Left lung (tissue), 4 donors: ENCODE measurements at regions not wholly inside any gene's neighbourhood (a gene's known extent, or its start where the extent isn't known, plus 50 kb on each side); places are given as distances from the start of the nearest gene placed in this dataset.
A peak's percentile ranks its signal among the peaks of the same experiment; 100 is the strongest.

Experiments used
- ATAC-seq: fragments of 200-7000 bp; cut with Tn5 transposase; one replicate; pipeline ENCODE4 v1.9.1; 2020; ENCODE audit warnings: moderate library complexity
- DNase-seq, 4 donors: peaks; one replicate each; pipeline ENCODE4 v3.0.0-alpha.2; 2013 to 2020
- H3K27ac ChIP-seq, 2 donors: fragments of 200-600 bp; sonication (generic) in 1 of 2; one replicate each; pipeline versions ENCODE4 v1.5.0 to v1.8.0; 2020 to 2021
- H3K27me3 ChIP-seq, 2 donors: fragments of 200-600 bp; sonication (generic) in 1 of 2; one replicate each; pipeline versions ENCODE4 v1.5.0 to v1.8.0; 2020 to 2021
- H3K36me3 ChIP-seq, 2 donors: fragments of 200-600 bp; sonication (generic) in 1 of 2; one replicate each; pipeline versions ENCODE4 v1.5.0 to v1.8.0; 2020 to 2021
- H3K4me1 ChIP-seq, 2 donors: fragments of 200-600 bp; one replicate each; pipeline ENCODE4 v1.8.0; 2021
- H3K4me3 ChIP-seq, 2 donors: fragments of 200-600 bp; sonication (generic) in 1 of 2; one replicate each; pipeline versions ENCODE4 v1.5.0 to v1.8.0; 2020 to 2021; ENCODE audit warnings: mild to moderate bottlenecking in 1 of 2
- H3K9me3 ChIP-seq, 2 donors: fragments of 200-600 bp; sonication (generic) in 1 of 2; one replicate each; pipeline versions ENCODE4 v1.5.0 to v1.8.0; 2020 to 2021
- intact Hi-C, 2 donors: fragments of 100-400 bp; cut with DNase I; formaldehyde crosslinking; loops; one replicate each; pipeline versions ENCODE4 v1.11.2 to v1.14.2; 2022
- TF ChIP-seq, protein P1 (sequence below), 2 donors: fragments of 200-600 bp; sonication (generic) in 1 of 2; IDR thresholded peaks; one replicate each; pipeline versions ENCODE4 v1.5.0 to v1.8.0; 2021; ENCODE audit warnings: antibody characterized with exemption in 2 of 2
- donor health status: DM: no; HTN: yes; CAD: no.
- donor health status: DM: no; HTN: no; CAD: no.

- no peaks in the 10 kb centered on the region for H3K4me1 ChIP-seq
- TF ChIP-seq, protein P1, sequence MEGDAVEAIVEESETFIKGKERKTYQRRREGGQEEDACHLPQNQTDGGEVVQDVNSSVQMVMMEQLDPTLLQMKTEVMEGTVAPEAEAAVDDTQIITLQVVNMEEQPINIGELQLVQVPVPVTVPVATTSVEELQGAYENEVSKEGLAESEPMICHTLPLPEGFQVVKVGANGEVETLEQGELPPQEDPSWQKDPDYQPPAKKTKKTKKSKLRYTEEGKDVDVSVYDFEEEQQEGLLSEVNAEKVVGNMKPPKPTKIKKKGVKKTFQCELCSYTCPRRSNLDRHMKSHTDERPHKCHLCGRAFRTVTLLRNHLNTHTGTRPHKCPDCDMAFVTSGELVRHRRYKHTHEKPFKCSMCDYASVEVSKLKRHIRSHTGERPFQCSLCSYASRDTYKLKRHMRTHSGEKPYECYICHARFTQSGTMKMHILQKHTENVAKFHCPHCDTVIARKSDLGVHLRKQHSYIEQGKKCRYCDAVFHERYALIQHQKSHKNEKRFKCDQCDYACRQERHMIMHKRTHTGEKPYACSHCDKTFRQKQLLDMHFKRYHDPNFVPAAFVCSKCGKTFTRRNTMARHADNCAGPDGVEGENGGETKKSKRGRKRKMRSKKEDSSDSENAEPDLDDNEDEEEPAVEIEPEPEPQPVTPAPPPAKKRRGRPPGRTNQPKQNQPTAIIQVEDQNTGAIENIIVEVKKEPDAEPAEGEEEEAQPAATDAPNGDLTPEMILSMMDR (IDR thresholded peaks at IDR 0.05): no peak
- intact Hi-C loops: no loop called here
- H3K27me3 ChIP-seq: no peaks in the 10 kb centered on the region
- no peak for DNase-seq
- no peak overlapping the region for H3K4me3 ChIP-seq
- H3K9me3 ChIP-seq: no peaks in the 10 kb centered on the region
- no peak overlapping the region for H3K27ac ChIP-seq
- H3K36me3 ChIP-seq: no peaks in the 10 kb centered on the region
- ATAC-seq: no peak
Measured at GRCh38 chr12:60849723-60850122, 1253.9 kb downstream of the SLC16A7 start.

DNA sequence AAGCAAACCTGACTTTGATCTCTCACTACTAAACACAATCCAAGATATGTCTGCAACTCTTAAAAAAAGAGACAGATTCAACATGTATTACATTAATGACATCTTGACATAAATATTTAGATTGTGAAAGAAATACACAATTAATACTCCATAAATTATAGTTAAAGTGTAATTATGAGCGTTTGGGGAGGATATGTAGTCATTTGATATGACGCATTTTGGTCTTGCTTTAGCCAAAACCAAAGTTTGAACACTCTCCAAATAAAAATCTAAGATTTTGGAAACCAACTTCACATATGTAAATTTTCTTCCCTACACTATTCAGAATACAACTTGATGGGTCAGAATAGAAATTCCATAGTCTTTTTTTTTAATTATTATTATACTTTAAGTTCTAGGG is 1257.6 kb downstream of the SLC16A7 start:
- Histone ChIP-seq H3K4me1 (no peaks in the 10 kb centered on the region), H3K27me3 (no peaks in the 10 kb centered on the region), H3K9me3 (no peaks in the 10 kb centered on the region), H3K27ac (no peak overlapping the region), H3K36me3 (no peaks in the 10 kb centered on the region), H3K4me3 (no peak overlapping the region)
- TF ChIP-seq, protein P1 (IDR thresholded peaks at IDR 0.05): no peak
- ATAC-seq (no peak), DNase-seq (peak in 2 of 4 donors; percentile 49 to 54)
- intact Hi-C loops: no loop called here

- H3K36me3 ChIP-seq: no peaks in the 10 kb centered on the region
- intact Hi-C loops: no loop called here
- no peak overlapping the region for H3K4me3 ChIP-seq
- DNase-seq: no peak
- TF ChIP-seq, protein P1 (IDR thresholded peaks at IDR 0.05): no peak
- H3K9me3 ChIP-seq: no peaks in the 10 kb centered on the region
- no peak for ATAC-seq
- H3K4me1 ChIP-seq: no peaks in the 10 kb centered on the region
- no peaks in the 10 kb centered on the region for H3K27me3 ChIP-seq
- H3K27ac ChIP-seq: no peak overlapping the region
Measured at GRCh38 chr12:60863421-60863820, 1267.6 kb downstream of the SLC16A7 start.

GRCh38 chr12:60872219-60872618 is 1276.4 kb downstream of the SLC16A7 start:
- TF ChIP-seq, protein P1 (IDR thresholded peaks at IDR 0.05): no peak
- intact Hi-C loops: no loop called here
- Histone ChIP-seq H3K27me3 (no peaks in the 10 kb centered on the region), H3K4me1 (no peaks in the 10 kb centered on the region), H3K36me3 (no peaks in the 10 kb centered on the region), H3K27ac (no peak overlapping the region), H3K9me3 (peaks cover 0 to 4% of the 10 kb centered on the region in 2 donors), H3K4me3 (no peak overlapping the region)
- ATAC-seq: no peak
- peak in 1 of 4 donors; percentile 53 for DNase-seq

DNA sequence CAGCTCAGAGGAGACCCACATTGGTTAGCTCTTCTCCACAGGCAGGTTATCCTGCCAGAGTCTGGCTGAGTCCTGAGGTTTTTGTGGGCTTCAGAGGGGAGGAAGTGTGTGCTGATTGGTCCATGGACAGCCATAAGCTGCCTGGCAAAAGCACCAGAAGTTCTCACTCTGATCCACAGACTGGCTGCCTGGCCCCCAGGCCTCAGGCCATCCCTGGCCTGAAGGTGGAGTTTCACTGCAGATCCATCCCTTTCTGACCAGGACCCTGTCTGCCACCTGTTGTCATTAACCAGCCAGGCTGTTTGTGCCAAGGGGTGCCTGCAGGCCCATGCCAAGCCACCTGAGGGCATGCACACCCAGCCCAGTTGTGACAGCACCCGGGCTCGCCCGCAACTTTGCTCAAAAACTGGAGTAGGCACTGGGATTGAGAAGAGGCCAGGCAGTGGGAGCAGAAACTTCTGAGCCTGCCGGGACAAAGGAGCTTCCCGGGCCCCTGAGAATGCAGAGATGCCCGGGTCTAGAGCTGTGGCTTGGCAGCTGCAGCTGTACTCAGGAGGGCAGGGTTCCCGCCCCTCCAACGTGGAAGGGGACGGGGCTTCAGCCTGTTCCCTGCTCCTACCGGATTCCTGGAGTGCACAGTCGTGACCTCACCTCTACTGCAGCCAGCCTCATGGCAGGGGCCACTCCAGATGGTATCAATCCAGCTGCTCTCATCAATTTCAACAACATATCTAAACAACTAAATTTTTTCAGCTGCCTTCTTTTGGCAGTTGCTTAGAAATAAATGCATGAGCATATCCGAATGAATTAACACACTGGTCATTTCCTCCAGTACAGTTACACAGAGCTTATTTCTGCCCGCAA is 1277.3 kb downstream of the SLC16A7 start:
- ATAC-seq: no peak

More for the DNA sequence above, 1277.3 kb downstream of the SLC16A7 start:
- TF ChIP-seq, protein P1 (IDR thresholded peaks at IDR 0.05): no peak
- DNase-seq: peak in 1 of 4 donors; percentile 44
- Histone ChIP-seq H3K27me3 (no peaks in the 10 kb centered on the region), H3K4me1 (no peaks in the 10 kb centered on the region), H3K36me3 (no peaks in the 10 kb centered on the region), H3K4me3 (no peak overlapping the region), H3K27ac (no peak overlapping the region), H3K9me3 (peaks cover 0 to 4% of the 10 kb centered on the region in 2 donors)
- intact Hi-C loops: no loop called here
